ENCODE measurements at regions not wholly inside any gene's neighbourhood (a gene's known extent, or its start where the extent isn't known, plus 50 kb on each side); places are given as distances from the start of the nearest gene placed in this dataset.

- DNase-seq (no peak), ATAC-seq (no peak)
- 67 to 79% methylated on average over 2 of the region's 2 CpGs for WGBS, 2 donors
- TF ChIP-seq CTCF (IDR thresholded peaks at IDR 0.05) (no peak), POLR2A (IDR thresholded peaks at IDR 0.05) (no peak)
- Histone ChIP-seq H3K36me3 (replicated peaks in 1 of 2; ENCODE audit: insufficient read depth in 1 of 2, low read depth in 2 of 2) (no peaks in the 10 kb centered on the region), H3K4me1 (peaks cover 6% of the 10 kb centered on the region), H3K27me3 (no peaks in the 10 kb centered on the region), H3K4me3 (no peak overlapping the region), H3K9me3 (no peaks in the 10 kb centered on the region), H3K27ac (no peak overlapping the region)
- intact Hi-C loops (cut with DNase I), result no loop called here
These were observed 640.5 kb downstream of the ZPLD1 start for GRCh38 chr3:103075282-103075681.

GRCh38 chr3:103077910-103078309 lies 643.1 kb downstream of the ZPLD1 start:
- no peak overlapping the region for H3K4me3 ChIP-seq
- peak overlapping the region in 3 of 4 donors; percentile 18 to 33 (median 25) for H3K27ac ChIP-seq
- H3K4me1 ChIP-seq, result peaks cover 6% of the 10 kb centered on the region
- intact Hi-C loops (cut with DNase I), result no loop called here
- H3K27me3 ChIP-seq, result no peaks in the 10 kb centered on the region
- no peaks in the 10 kb centered on the region for H3K9me3 ChIP-seq
- no peaks in the 10 kb centered on the region for H3K36me3 ChIP-seq (replicated peaks in 1 of 2; ENCODE audit: insufficient read depth in 1 of 2, low read depth in 2 of 2)
- no peak for DNase-seq
- WGBS, 2 donors, result 27 to 29% methylated on average over 3 of the region's 3 CpGs
- ATAC-seq, result peak; percentile 62
- TF ChIP-seq POLR2A (IDR thresholded peaks at IDR 0.05), result no peak
- no peak for TF ChIP-seq CTCF (IDR thresholded peaks at IDR 0.05)

- ATAC-seq (no peak), DNase-seq (no peak)
- Histone ChIP-seq H3K4me3 (no peak overlapping the region), H3K27ac (no peak overlapping the region), H3K36me3 (replicated peaks in 1 of 2; ENCODE audit: insufficient read depth in 1 of 2, low read depth in 2 of 2) (no peaks in the 10 kb centered on the region), H3K9me3 (no peaks in the 10 kb centered on the region), H3K4me1 (peaks cover 20% of the 10 kb centered on the region), H3K27me3 (no peaks in the 10 kb centered on the region)
- 86 to 88% methylated on average over 1 of the region's 1 CpG for WGBS, 2 donors
- TF ChIP-seq CTCF (IDR thresholded peaks at IDR 0.05), result no peak
- TF ChIP-seq POLR2A (IDR thresholded peaks at IDR 0.05), result no peak
- intact Hi-C loops (cut with DNase I), result no loop called here
These were observed 647.7 kb downstream of the ZPLD1 start for GRCh38 chr3:103082501-103082900.

- intact Hi-C loops (cut with DNase I), result no loop called here
- WGBS, 2 donors, result 60 to 61% methylated on average over 3 of the region's 3 CpGs
- H3K27ac ChIP-seq, result peak overlapping the region in 1 of 4 donors; percentile 72
These were observed 649.2 kb downstream of the ZPLD1 start for GRCh38 chr3:103083848-103084631.

More at GRCh38 chr3:103083848-103084631, 649.2 kb downstream of the ZPLD1 start:
- Histone ChIP-seq H3K9me3 (no peaks in the 10 kb centered on the region), H3K27me3 (no peaks in the 10 kb centered on the region), H3K4me1 (peaks cover 15% of the 10 kb centered on the region), H3K4me3 (no peak overlapping the region), H3K36me3 (replicated peaks in 1 of 2; ENCODE audit: insufficient read depth in 1 of 2, low read depth in 2 of 2) (no peaks in the 10 kb centered on the region)
- no peak for DNase-seq
- TF ChIP-seq POLR2A (IDR thresholded peaks at IDR 0.05) (no peak), CTCF (IDR thresholded peaks at IDR 0.05) (no peak)
- no peak for ATAC-seq

Measured in body of pancreas (tissue), 4 donors.